NCI-H510A treated with DMSO at 0.1 percent for 48 hours (cell line): ENCODE measurements at regions not wholly inside any gene's neighbourhood (a gene's known extent, or its start where the extent isn't known, plus 50 kb on each side); places are given as distances from the start of the nearest gene placed in this dataset.
"Not testable (repeated sequence)": the region's sequence is repeated elsewhere in the genome, so short reads cannot be mapped to it uniquely, and the experiment has no call there.

Experiments used
- DNase-seq: peaks from one replicate; lab custom pipeline; 2025; lab: John Stamatoyannopoulos, UW

GRCh38 chr5:82603033-82603987, 325.2 kb upstream of the RPS23 start:
- no peak for DNase-seq

GRCh38 chr5:82601861-82602260, 323.7 kb upstream of the RPS23 start:
- DNase-seq = no peak

GRCh38 chr5:82601077-82601476, 322.9 kb upstream of the RPS23 start:
- DNase-seq = no peak

- DNase-seq = no peak
Measured at GRCh38 chr5:82599692-82600091, 321.5 kb upstream of the RPS23 start.

GRCh38 chr5:82599030-82599429, 320.9 kb upstream of the RPS23 start:
- DNase-seq = no peak

- DNase-seq = no peak
Measured at GRCh38 chr5:82597437-82597836, 319.3 kb upstream of the RPS23 start.

- no peak for DNase-seq
Measured at GRCh38 chr5:82596451-82596850, 318.3 kb upstream of the RPS23 start.

- no peak for DNase-seq
Measured at GRCh38 chr5:82595113-82595512, 317.0 kb upstream of the RPS23 start.

- no peak for DNase-seq
Measured at GRCh38 chr5:82594097-82594496, 315.9 kb upstream of the RPS23 start.

GRCh38 chr5:82593481-82593880, 315.3 kb upstream of the RPS23 start:
- no peak for DNase-seq

- no peak for DNase-seq
Measured at GRCh38 chr5:82591021-82591515, 312.9 kb upstream of the RPS23 start.

- DNase-seq = no peak
Measured at GRCh38 chr5:82590112-82590511, 312.0 kb upstream of the RPS23 start.

- DNase-seq = no peak
Measured at GRCh38 chr5:82586661-82587310, 308.6 kb upstream of the RPS23 start.

- no peak for DNase-seq
Measured at GRCh38 chr5:82586181-82586580, 308.0 kb upstream of the RPS23 start.

GRCh38 chr5:82584631-82585030, 306.5 kb upstream of the RPS23 start:
- no peak for DNase-seq

GRCh38 chr5:82583331-82583730, 305.2 kb upstream of the RPS23 start:
- DNase-seq = not testable (repeated sequence)

- no peak for DNase-seq
Measured at GRCh38 chr5:82564963-82565362, 286.8 kb upstream of the RPS23 start.

GRCh38 chr5:82563745-82564144, 285.6 kb upstream of the RPS23 start:
- DNase-seq = no peak

GRCh38 chr5:82562696-82563240, 284.6 kb upstream of the RPS23 start:
- no peak for DNase-seq

- DNase-seq = no peak
Measured at GRCh38 chr5:82561797-82562196, 283.6 kb upstream of the RPS23 start.

GRCh38 chr5:82560969-82561368, 282.8 kb upstream of the RPS23 start:
- DNase-seq = no peak

- DNase-seq = no peak
Measured at GRCh38 chr5:82560561-82560960, 282.4 kb upstream of the RPS23 start.

- DNase-seq = no peak
Measured at GRCh38 chr5:82551840-82552385, 273.8 kb upstream of the RPS23 start.
